ENCODE measurements at regions not wholly inside any gene's neighbourhood (a gene's known extent, or its start where the extent isn't known, plus 50 kb on each side); places are given as distances from the start of the nearest gene placed in this dataset.
"Not testable (repeated sequence)": the region's sequence is repeated elsewhere in the genome, so short reads cannot be mapped to it uniquely, and the experiment has no call there.

GRCh38 chr3:107916171-107916570, 174.7 kb downstream of the CD47 start:
- Mint-ChIP-seq H3K4me1 (ENCODE audit: low read depth) (no peaks in the 10 kb centered on the region), H3K27me3 (ENCODE audit: insufficient read depth) (peaks cover 7% of the 10 kb centered on the region; the same call in 1 of the 2 replicates), H3K27ac (no peak overlapping the region), H3K9me3 (no peaks in the 10 kb centered on the region), H3K4me3 (no peak overlapping the region), H3K36me3 (ENCODE audit: low read depth) (no peaks in the 10 kb centered on the region)
- no peak for TF ChIP-seq CTCF (IDR thresholded peaks at IDR 0.05)
- no peak for DNase-seq

- Mint-ChIP-seq H3K9me3 (no peaks in the 10 kb centered on the region), H3K27ac (no peak overlapping the region), H3K4me1 (ENCODE audit: low read depth) (no peaks in the 10 kb centered on the region), H3K27me3 (ENCODE audit: insufficient read depth) (peaks cover 3% of the 10 kb centered on the region; the same call in 1 of the 2 replicates), H3K36me3 (ENCODE audit: low read depth) (no peaks in the 10 kb centered on the region), H3K4me3 (no peak overlapping the region)
- no peak for TF ChIP-seq CTCF (IDR thresholded peaks at IDR 0.05)
- no peak for DNase-seq
These were observed 175.1 kb downstream of the CD47 start for GRCh38 chr3:107915706-107916105.

GRCh38 chr3:107913701-107914100, 177.1 kb downstream of the CD47 start:
- Mint-ChIP-seq H3K36me3 (ENCODE audit: low read depth) (no peaks in the 10 kb centered on the region), H3K4me1 (ENCODE audit: low read depth) (no peaks in the 10 kb centered on the region), H3K27me3 (ENCODE audit: insufficient read depth) (peaks cover 3% of the 10 kb centered on the region; the same call in 1 of the 2 replicates), H3K4me3 (no peak overlapping the region), H3K27ac (no peak overlapping the region), H3K9me3 (no peaks in the 10 kb centered on the region)
- no peak for DNase-seq
- TF ChIP-seq CTCF (IDR thresholded peaks at IDR 0.05) = no peak

GRCh38 chr3:107911337-107912000, 179.4 kb downstream of the CD47 start:
- H3K27ac Mint-ChIP-seq = no peak overlapping the region
- DNase-seq = no peak
- no peak overlapping the region for H3K4me3 Mint-ChIP-seq
- no peak for TF ChIP-seq CTCF (IDR thresholded peaks at IDR 0.05)
- no peaks in the 10 kb centered on the region for H3K9me3 Mint-ChIP-seq
- no peaks in the 10 kb centered on the region for H3K4me1 Mint-ChIP-seq (ENCODE audit: low read depth)
- H3K36me3 Mint-ChIP-seq (ENCODE audit: low read depth) = no peaks in the 10 kb centered on the region
- H3K27me3 Mint-ChIP-seq (ENCODE audit: insufficient read depth) = peaks cover 8% of the 10 kb centered on the region

- H3K27ac Mint-ChIP-seq = no peak overlapping the region
- DNase-seq = no peak
- no peaks in the 10 kb centered on the region for H3K9me3 Mint-ChIP-seq
- peaks cover 10% of the 10 kb centered on the region for H3K27me3 Mint-ChIP-seq (ENCODE audit: insufficient read depth)
- H3K4me3 Mint-ChIP-seq = no peak overlapping the region
- no peak for TF ChIP-seq CTCF (IDR thresholded peaks at IDR 0.05)
- no peaks in the 10 kb centered on the region for H3K36me3 Mint-ChIP-seq (ENCODE audit: low read depth)
- H3K4me1 Mint-ChIP-seq (ENCODE audit: low read depth) = no peaks in the 10 kb centered on the region
These were observed 180.0 kb downstream of the CD47 start for GRCh38 chr3:107910713-107911259.

GRCh38 chr3:107909583-107909982, 181.2 kb downstream of the CD47 start:
- not testable (repeated sequence) for H3K4me3 Mint-ChIP-seq; H3K9me3 Mint-ChIP-seq; H3K36me3 Mint-ChIP-seq (ENCODE audit: low read depth); DNase-seq; H3K27ac Mint-ChIP-seq; H3K4me1 Mint-ChIP-seq (ENCODE audit: low read depth)
- peaks cover 17% of the 10 kb centered on the region for H3K27me3 Mint-ChIP-seq (ENCODE audit: insufficient read depth)
